Coronary artery (tissue), 2 donors: ENCODE measurements at regions not wholly inside any gene's neighbourhood (a gene's known extent, or its start where the extent isn't known, plus 50 kb on each side); places are given as distances from the start of the nearest gene placed in this dataset.
"Not testable (repeated sequence)": the region's sequence is repeated elsewhere in the genome, so short reads cannot be mapped to it uniquely, and the experiment has no call there.

Source experiments
- DNase-seq: peaks from one replicate; pipeline ENCODE4 v3.0.0-alpha.2; 2017; ENCODE audit warnings: low spot score
- H3K27ac ChIP-seq, 2 donors: fragments of 200-600 bp; sonication (generic); one replicate each; pipeline ENCODE4 v1.5.1; 2016 to 2019
- H3K4me3 ChIP-seq: fragments of 200-600 bp; sonication (generic); 2 replicates; pipeline ENCODE4 v1.5.1; 2016; ENCODE audit warnings: mild to moderate bottlenecking, moderate library complexity
- TF ChIP-seq, protein P1 (sequence below): fragments of 200-600 bp; sonication (generic); IDR thresholded peaks from one replicate; pipeline ENCODE4 v1.5.1; 2019; ENCODE audit warnings: antibody characterized with exemption

- no peak for DNase-seq
- Histone ChIP-seq H3K27ac (peak overlapping the region in 1 of 2 donors; percentile 51), H3K4me3 (no peak overlapping the region)
- TF ChIP-seq, protein P1, sequence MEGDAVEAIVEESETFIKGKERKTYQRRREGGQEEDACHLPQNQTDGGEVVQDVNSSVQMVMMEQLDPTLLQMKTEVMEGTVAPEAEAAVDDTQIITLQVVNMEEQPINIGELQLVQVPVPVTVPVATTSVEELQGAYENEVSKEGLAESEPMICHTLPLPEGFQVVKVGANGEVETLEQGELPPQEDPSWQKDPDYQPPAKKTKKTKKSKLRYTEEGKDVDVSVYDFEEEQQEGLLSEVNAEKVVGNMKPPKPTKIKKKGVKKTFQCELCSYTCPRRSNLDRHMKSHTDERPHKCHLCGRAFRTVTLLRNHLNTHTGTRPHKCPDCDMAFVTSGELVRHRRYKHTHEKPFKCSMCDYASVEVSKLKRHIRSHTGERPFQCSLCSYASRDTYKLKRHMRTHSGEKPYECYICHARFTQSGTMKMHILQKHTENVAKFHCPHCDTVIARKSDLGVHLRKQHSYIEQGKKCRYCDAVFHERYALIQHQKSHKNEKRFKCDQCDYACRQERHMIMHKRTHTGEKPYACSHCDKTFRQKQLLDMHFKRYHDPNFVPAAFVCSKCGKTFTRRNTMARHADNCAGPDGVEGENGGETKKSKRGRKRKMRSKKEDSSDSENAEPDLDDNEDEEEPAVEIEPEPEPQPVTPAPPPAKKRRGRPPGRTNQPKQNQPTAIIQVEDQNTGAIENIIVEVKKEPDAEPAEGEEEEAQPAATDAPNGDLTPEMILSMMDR = no peak
Measured at GRCh38 chr20:19867940-19868371, 109.9 kb downstream of the RIN2 start.

GRCh38 chr20:19868441-19868840 is 110.4 kb downstream of the RIN2 start:
- DNase-seq = no peak

DNA sequence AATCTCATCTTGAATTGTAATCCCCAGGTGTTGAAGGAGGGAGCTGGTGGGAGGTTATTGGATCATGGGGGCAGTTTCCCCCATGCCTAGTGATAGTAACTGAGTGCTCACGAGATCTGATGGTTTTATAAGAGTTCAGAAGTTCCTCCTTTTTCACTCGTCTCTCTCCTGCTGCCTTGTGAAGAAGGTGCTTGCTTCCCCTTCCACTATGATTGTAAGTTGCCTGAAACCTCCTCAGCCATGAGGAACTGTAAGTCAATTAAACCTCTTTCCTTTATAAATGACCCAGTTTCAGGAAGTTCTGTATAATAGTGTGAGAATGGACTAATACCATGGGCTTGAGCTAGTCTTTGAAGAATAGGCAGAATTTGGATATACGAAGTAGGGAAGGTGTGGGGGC is 113.9 kb downstream of the RIN2 start:
- Histone ChIP-seq H3K4me3 (no peak overlapping the region), H3K27ac (no peak overlapping the region)
- no peak for DNase-seq
- TF ChIP-seq, protein P1 = no peak

More at GRCh38 chr20:19868441-19868840, 110.4 kb downstream of the RIN2 start:
- TF ChIP-seq, protein P1 = no peak
- Histone ChIP-seq H3K4me3 (no peak overlapping the region), H3K27ac (peak overlapping the region in 1 of 2 donors; percentile 40)

DNA sequence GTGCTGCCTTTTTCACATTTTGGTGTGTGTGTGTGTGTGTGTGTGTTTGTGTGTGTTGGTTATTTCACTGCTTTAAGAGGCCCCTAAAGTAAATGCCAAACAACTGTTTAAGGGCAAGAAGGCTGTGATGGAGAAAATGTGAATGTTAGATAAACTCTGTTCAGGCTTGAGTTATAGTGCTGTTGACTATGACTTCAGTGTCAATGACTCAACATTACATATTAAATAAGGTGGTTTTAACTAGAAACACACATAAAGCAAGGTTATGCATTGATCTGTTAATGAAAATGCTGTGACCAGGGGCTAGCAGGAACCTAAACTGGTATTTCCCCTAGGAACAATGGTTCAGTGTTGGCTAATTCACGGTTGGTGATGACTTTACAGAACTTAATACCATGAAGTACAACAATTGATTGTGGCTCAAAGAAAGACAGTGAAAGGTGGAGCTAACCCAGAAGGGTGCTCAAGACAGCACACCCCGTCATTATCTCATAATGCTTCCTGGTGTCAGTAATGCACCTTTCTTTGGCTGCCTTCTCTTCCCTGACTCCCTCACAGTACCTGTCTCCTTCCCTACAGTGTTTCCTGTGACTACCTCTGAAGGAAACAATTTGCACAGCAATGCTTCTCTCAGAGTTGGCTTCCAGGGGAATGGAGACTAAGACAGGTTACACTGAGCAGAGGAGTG is 116.1 kb downstream of the RIN2 start:
- TF ChIP-seq, protein P1 = no peak
- no peak overlapping the region for H3K4me3 ChIP-seq
- no peak for DNase-seq
- no peak overlapping the region for H3K27ac ChIP-seq

DNA sequence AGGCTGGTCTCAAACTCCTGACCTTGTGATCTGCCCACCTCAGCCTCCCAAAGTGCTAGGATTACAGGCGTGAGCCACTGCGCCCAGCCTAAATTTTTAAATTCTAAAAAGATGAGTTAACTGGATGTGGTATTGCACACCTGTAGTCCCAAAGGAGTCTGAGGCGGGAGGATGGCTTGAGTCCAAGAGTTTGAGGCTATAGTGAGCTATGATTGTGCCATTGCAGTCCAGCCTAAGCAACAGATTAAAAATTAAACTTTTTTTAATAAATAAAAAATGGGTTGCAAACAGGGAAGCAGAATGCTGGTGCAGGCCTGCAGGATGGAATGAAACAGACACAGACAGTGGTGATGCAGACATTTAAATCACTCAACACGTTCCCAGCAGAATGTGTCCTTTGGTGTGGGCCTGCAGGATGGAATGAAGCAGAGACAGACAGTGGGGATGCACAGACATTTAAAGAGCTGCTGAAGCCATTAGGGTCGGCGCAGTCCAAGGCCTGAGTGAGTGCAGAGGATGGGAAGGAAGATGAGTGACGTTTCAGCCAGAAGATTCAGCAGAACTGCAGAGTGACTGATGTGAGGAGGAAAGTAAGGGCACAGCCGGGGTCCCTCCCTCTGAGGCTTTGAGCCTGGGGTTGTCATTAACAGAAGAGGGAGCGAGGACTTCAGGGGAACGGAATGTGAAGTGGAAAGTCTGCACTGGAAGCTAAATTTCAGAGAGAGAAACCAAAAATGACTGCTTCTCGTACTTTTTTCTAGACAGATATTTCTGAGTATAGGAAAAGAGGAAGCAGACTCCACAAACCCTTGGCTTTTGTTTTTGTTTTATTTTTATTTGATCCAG is 117.5 kb downstream of the RIN2 start:
- H3K4me3 ChIP-seq = peak overlapping the region; percentile 4
- peak overlapping the region; percentile 54 to 72 for H3K27ac ChIP-seq
- TF ChIP-seq, protein P1 = no peak
- DNase-seq = no peak

DNA sequence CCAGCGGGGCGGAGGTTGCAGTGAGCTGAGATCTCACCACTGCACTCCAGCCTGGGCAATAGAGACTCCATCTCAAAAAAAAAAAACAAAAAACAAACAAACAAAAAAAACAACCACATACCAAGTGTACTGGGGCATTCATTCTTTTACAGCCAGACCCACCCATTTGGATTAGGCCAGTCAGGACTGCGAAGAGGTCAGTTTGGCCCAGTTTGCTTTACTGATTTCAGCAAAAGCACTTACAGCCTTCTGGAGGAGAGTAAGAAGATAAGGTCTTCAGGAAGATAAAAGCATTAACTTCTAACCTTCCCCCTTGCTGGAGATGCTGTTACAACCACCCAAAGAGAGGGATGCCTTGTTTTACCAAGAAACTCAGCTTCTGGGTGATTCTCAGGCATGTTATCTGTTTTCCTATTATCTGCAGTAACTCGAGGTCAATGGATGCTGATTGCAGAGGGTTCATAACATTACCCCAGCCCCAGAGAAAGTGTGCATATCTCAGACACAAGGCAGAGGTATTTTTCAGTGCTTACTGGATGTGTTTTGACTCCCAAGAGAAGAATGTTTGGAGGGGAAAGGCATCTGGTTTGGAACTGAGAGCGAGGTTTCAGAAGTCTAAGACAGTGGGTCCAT is 118.9 kb downstream of the RIN2 start:
- no peak for DNase-seq
- Histone ChIP-seq H3K27ac (peak overlapping the region; percentile 54 to 72), H3K4me3 (no peak overlapping the region)
- TF ChIP-seq, protein P1 = no peak

DNA sequence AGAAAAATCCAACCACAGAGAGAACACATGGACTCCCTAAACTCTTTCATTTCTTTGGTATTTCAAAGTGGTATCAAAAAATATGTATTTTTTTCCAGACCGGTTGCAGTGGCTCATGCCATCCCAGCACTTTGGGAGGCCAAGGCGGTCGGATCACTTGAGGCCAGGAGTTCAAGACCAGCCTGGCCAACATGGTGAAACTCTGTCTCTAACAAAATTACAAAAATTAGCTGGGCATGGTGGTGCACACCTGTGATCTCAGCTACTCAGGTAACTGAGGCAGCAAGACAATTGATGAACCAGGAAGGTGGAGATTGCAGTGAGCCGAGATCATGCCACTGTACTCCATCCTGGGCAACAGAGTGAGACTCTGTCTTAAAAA is 121.8 kb downstream of the RIN2 start:
- DNase-seq, H3K4me3 ChIP-seq, H3K27ac ChIP-seq: not testable (repeated sequence)
